Breast epithelium (tissue), 3 donors: ENCODE measurements at regions not wholly inside any gene's neighbourhood (a gene's known extent, or its start where the extent isn't known, plus 50 kb on each side); places are given as distances from the start of the nearest gene placed in this dataset.

Experiments used
- POLR2A ChIP-seq: fragments of 450-650 bp; IDR thresholded peaks from one replicate; pipeline ENCODE4 v1.6.1; 2016; ENCODE audit warnings: antibody characterized with exemption, mild to moderate bottlenecking, moderate library complexity
- POLR2AphosphoS5 ChIP-seq, 3 donors: sonication (generic); formaldehyde crosslinking; IDR thresholded peaks; one replicate each; pipeline ENCODE4 v1.6.1; 2017; ENCODE audit warnings: antibody characterized with exemption in 3 of 3
- TF ChIP-seq, protein P1 (sequence below), 3 donors: fragments of 450-650 bp; IDR thresholded peaks; one replicate each; pipeline ENCODE4 v1.5.1; 2016 to 2017; ENCODE audit warnings: antibody characterized with exemption in 3 of 3, mild to moderate bottlenecking in 3 of 3, moderate library complexity in 3 of 3

DNA sequence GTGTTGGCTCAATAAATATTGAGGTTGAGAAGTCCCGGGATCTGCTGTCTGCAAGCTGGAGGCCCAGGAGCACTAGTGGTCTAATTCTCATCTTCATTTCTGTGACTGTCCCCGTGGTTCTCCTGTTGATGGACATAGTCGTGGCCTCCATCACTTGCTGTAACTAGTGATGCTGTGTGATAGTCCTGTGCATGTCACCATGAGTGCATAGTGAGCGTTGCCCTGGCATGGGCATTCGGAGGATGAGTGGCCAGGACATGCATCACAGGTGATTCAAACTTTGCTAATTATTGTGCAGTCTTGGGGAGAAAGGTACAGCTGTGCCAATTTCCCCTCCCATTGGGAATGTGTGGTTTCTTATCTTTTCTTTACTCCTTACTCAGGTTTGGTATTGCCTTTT lies 902.2 kb downstream of the BRD1 start:
- TF ChIP-seq, protein P1, sequence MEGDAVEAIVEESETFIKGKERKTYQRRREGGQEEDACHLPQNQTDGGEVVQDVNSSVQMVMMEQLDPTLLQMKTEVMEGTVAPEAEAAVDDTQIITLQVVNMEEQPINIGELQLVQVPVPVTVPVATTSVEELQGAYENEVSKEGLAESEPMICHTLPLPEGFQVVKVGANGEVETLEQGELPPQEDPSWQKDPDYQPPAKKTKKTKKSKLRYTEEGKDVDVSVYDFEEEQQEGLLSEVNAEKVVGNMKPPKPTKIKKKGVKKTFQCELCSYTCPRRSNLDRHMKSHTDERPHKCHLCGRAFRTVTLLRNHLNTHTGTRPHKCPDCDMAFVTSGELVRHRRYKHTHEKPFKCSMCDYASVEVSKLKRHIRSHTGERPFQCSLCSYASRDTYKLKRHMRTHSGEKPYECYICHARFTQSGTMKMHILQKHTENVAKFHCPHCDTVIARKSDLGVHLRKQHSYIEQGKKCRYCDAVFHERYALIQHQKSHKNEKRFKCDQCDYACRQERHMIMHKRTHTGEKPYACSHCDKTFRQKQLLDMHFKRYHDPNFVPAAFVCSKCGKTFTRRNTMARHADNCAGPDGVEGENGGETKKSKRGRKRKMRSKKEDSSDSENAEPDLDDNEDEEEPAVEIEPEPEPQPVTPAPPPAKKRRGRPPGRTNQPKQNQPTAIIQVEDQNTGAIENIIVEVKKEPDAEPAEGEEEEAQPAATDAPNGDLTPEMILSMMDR (IDR thresholded peaks at IDR 0.05), result no peak
- no peak for TF ChIP-seq POLR2A
- no peak for TF ChIP-seq POLR2AphosphoS5 (IDR thresholded peaks at IDR 0.05)
